SK-N-MC (cell line): ENCODE measurements at regions not wholly inside any gene's neighbourhood (a gene's known extent, or its start where the extent isn't known, plus 50 kb on each side); places are given as distances from the start of the nearest gene placed in this dataset.

Experiments used
- DNase-seq: peaks from one replicate; pipeline ENCODE4 v3.0.0-alpha.2; 2011; ENCODE audit warnings: low read depth, low spot score
- H3K27ac ChIP-seq: fragments of 200-600 bp; sonication (generic); 2 replicates; pipeline ENCODE4 v1.5.1; 2016; ENCODE audit warnings: mixed run types
- H3K36me3 ChIP-seq: fragments of 200-600 bp; sonication (generic); 2 replicates; pipeline ENCODE4 v1.6.1; 2017; ENCODE audit warnings: antibody characterized with exemption, low read length, mixed read lengths; ENCODE audit not compliant: insufficient read depth
- H3K4me3 ChIP-seq: fragments of 200-600 bp; sonication (generic); 2 replicates; pipeline ENCODE4 v1.5.1; 2016
- H3K9ac ChIP-seq: fragments of 200-600 bp; sonication (generic); 2 replicates; pipeline ENCODE4 v1.8.0; 2017; ENCODE audit warnings: mixed run types, mixed read lengths; ENCODE audit not compliant: insufficient read length
- H3K9me3 ChIP-seq: fragments of 200-600 bp; sonication (generic); 2 replicates; pipeline ENCODE4 v1.6.1; 2017; ENCODE audit warnings: low read depth, mild to moderate bottlenecking, antibody characterized with exemption, low read length, moderate library complexity, mixed read lengths
- EZH2 ChIP-seq: fragments of 200-600 bp; sonication (generic); IDR thresholded peaks from one replicate; pipeline ENCODE4 v1.6.1; 2017; ENCODE audit warnings: antibody characterized with exemption
- FOXP2 ChIP-seq: optimal IDR thresholded peaks from 2 replicates; pipeline ENCODE3; 2011; ENCODE audit warnings: mild to moderate bottlenecking, moderate library complexity; ENCODE audit not compliant: insufficient read depth; ENCODE audit errors: extremely low read length, control extremely low read depth
- POLR2AphosphoS5 ChIP-seq: IDR thresholded peaks from 2 replicates; pipeline ENCODE4 v1.6.1; 2012; ENCODE audit warnings: mild to moderate bottlenecking, low read depth, low read length, borderline replicate concordance

GRCh38 chr17:33901085-33901484, 354.0 kb upstream of the CCL2 start:
- Histone ChIP-seq H3K9me3 (no peaks in the 10 kb centered on the region), H3K27ac (no peak overlapping the region), H3K36me3 (no peaks in the 10 kb centered on the region), H3K4me3 (no peak overlapping the region), H3K9ac (no peak overlapping the region)
- TF ChIP-seq POLR2AphosphoS5 (no peak), EZH2 (no peak), FOXP2 (no peak)
- no peak for DNase-seq

DNA sequence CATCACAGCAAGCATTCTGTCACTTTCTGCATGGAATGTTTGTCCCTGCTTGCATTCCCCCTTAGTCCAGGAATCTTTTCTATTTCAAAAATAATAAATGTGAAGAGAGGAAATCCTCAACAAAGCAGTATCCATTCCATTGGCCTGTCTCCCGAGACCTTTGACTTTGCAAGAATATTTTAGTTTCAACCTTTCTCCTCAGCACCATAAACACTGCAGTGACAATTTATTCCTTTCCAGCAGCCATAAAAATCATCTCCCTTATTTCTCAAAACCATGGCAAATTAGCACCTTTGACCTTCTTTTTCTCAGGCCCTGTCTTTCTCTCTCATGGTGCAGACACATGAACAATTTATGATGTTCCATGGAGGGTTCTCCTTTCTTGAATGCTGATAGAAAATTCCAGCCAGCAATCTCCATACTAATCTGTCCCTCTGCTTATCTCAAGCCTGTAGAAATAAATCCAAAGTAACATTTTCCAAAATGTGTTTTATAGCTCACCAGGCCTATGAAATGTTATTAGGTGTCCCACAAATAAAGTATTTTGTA, 352.1 kb upstream of the CCL2 start:
- Histone ChIP-seq H3K27ac (no peak overlapping the region), H3K36me3 (no peaks in the 10 kb centered on the region), H3K4me3 (no peak overlapping the region), H3K9me3 (no peaks in the 10 kb centered on the region), H3K9ac (no peak overlapping the region)
- no peak for TF ChIP-seq FOXP2
- no peak for TF ChIP-seq EZH2
- TF ChIP-seq POLR2AphosphoS5 = no peak
- DNase-seq = no peak

DNA sequence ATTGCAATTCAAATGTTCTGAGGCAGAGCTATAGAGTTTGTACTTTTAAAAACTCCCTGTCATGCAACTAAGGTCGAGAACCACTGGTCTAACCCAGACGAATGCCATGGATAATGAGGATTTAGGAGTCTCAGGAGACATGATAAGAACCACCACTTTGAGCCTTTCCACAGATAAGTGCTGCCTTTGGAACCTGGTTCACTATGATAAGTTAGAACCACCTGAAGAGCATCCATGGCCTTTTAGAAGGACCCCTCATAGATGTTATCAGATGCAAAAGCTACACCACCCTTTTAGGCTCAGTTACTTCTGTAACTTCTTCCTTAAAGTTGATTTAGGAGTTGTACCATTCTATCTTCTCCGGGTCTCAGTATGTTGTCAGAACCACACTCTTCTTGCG, 350.6 kb upstream of the CCL2 start:
- H3K36me3 ChIP-seq = no peaks in the 10 kb centered on the region
- H3K9ac ChIP-seq = no peak overlapping the region
- no peak for TF ChIP-seq POLR2AphosphoS5
- no peak overlapping the region for H3K27ac ChIP-seq
- no peaks in the 10 kb centered on the region for H3K9me3 ChIP-seq
- no peak overlapping the region for H3K4me3 ChIP-seq
- no peak for DNase-seq

- no peak for DNase-seq
Measured at GRCh38 chr17:33905338-33905800, 349.7 kb upstream of the CCL2 start.

GRCh38 chr17:33908363-33909064, 346.6 kb upstream of the CCL2 start:
- H3K9me3 ChIP-seq = no peaks in the 10 kb centered on the region
- H3K4me3 ChIP-seq = no peak overlapping the region
- no peak for DNase-seq
- H3K27ac ChIP-seq = no peak overlapping the region
- H3K9ac ChIP-seq = no peak overlapping the region
- H3K36me3 ChIP-seq = no peaks in the 10 kb centered on the region
- TF ChIP-seq FOXP2 (no peak), EZH2 (no peak), POLR2AphosphoS5 (no peak)

More at GRCh38 chr17:33905338-33905800, 349.7 kb upstream of the CCL2 start:
- H3K36me3 ChIP-seq = no peaks in the 10 kb centered on the region
- TF ChIP-seq EZH2 (no peak), POLR2AphosphoS5 (no peak), FOXP2 (no peak)
- no peak overlapping the region for H3K4me3 ChIP-seq
- H3K9ac ChIP-seq = no peak overlapping the region
- no peaks in the 10 kb centered on the region for H3K9me3 ChIP-seq
- H3K27ac ChIP-seq = no peak overlapping the region

DNA sequence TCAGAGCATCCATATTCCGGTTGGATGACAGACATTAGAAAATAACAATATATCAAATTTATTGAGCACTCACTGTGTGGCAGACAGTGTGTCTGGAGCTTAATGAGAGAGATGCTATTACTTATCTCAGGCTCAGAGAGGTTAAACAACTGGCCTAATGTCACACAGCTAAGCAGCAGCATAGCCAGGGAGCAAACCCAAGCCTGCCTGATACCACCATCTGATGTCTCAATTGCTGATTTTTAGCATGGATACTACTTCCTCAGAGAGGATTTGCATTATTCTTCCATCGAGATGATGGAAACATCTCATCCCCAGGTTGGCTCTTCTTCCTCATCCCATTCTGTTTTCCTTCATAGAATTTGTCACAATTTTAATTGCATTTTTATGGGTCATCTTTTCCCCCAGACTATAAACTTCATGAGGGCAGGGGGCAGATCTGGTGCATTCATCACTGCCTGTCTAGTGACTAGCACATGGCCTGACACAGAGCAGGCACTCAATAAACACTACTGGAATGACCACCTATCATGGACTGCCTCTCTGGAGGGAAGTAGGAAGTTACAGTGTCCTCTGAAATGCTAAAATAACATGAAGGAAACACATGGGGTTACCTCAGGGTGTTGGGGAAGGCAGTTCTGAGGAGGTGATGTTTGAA, 344.8 kb upstream of the CCL2 start:
- no peaks in the 10 kb centered on the region for H3K9me3 ChIP-seq
- no peak overlapping the region for H3K27ac ChIP-seq
- H3K9ac ChIP-seq = no peak overlapping the region
- DNase-seq = no peak
- TF ChIP-seq FOXP2 (no peak), POLR2AphosphoS5 (no peak), EZH2 (no peak)
- H3K4me3 ChIP-seq = no peak overlapping the region
- no peaks in the 10 kb centered on the region for H3K36me3 ChIP-seq

DNA sequence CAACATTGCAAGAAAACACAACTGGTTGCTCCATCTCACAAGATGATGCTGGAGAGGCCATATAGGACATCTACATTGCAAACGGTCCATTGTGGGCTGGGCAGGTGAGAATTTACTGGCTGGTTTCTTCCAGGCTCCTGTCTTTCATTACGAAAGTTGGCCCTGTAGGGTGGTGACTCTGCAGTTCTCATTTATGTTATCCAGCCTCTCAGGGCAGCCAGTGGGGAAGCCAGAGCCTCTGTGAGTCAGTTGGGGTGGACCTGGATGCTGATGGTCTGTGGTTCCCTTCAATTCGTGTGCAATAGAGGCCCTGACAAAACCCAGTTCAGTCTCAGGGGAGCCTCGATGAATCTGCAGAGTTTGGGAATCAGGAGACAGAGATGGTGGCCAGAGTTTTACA, 341.0 kb upstream of the CCL2 start:
- H3K36me3 ChIP-seq = no peaks in the 10 kb centered on the region
- no peak overlapping the region for H3K4me3 ChIP-seq
- TF ChIP-seq EZH2 (no peak), FOXP2 (no peak), POLR2AphosphoS5 (no peak)
- no peak for DNase-seq
- H3K9me3 ChIP-seq = no peaks in the 10 kb centered on the region
- no peak overlapping the region for H3K27ac ChIP-seq
- H3K9ac ChIP-seq = no peak overlapping the region

DNA sequence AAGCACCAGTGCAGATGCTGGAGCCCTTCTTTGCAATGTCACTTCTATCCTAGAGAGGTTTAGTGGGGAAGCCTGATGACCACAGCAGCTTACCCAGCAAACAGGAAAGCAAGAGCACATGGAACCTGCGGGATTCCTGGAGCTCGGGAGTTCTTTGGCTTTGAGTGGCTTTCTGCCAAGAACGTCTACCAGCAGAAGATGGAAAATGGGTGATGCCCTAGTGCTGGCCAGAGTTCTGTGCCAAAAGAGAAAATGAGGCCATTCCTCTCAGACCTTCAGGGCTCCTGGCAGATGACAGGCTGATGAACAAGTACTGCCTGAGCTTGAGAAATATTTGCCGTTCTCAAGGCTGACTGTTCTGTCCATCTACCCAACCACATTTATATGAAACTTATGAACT, 332.1 kb upstream of the CCL2 start:
- TF ChIP-seq EZH2 = no peak
- TF ChIP-seq FOXP2 = no peak
- no peak for TF ChIP-seq POLR2AphosphoS5
- no peak for DNase-seq
- Histone ChIP-seq H3K9ac (no peak overlapping the region), H3K4me3 (no peak overlapping the region), H3K36me3 (no peaks in the 10 kb centered on the region), H3K27ac (no peak overlapping the region), H3K9me3 (no peaks in the 10 kb centered on the region)
